Keratinocyte (primary cell): ENCODE measurements at regions not wholly inside any gene's neighbourhood (a gene's known extent, or its start where the extent isn't known, plus 50 kb on each side); places are given as distances from the start of the nearest gene placed in this dataset.
A peak's percentile ranks its signal among the peaks of the same experiment; 100 is the strongest.

Experiments used
- DNase-seq: peaks from one replicate; pipeline ENCODE4 v3.0.0-alpha.2; 2011; ENCODE audit warnings: low read depth, missing footprints, low spot score
- FAIRE-seq: peaks from 2 replicates; lab custom pipeline; 2011; peaks lifted over from hg19 to GRCh38; lab: Jason Lieb, UNC
- H2AFZ ChIP-seq: 2 replicates; pipeline ENCODE4 v1.6.0; 2012; ENCODE audit warnings: low read length, control low read depth, inconsistent platforms; ENCODE audit not compliant: control insufficient read depth
- H3K27ac ChIP-seq: 2 replicates; pipeline ENCODE4 v1.5.1; 2011; ENCODE audit warnings: low read length; ENCODE audit not compliant: control insufficient read depth, insufficient read depth
- H3K27me3 ChIP-seq: 3 replicates; pipeline ENCODE4 v1.6.0; 2011; ENCODE audit warnings: low read length; ENCODE audit not compliant: control insufficient read depth, insufficient read depth; ENCODE audit errors: extremely low read depth
- H3K36me3 ChIP-seq, 2 experiments: 2 replicates in 1 of 2; 3 replicates in 1 of 2; pipeline ENCODE4 v1.5.1; 2011; ENCODE audit warnings: low read length in 2 of 2, mild to moderate bottlenecking in 1 of 2; ENCODE audit not compliant: control insufficient read depth in 2 of 2, insufficient read depth in 2 of 2; ENCODE audit errors: extremely low read depth in 1 of 2
- H3K4me1 ChIP-seq: 3 replicates; pipeline ENCODE4 v1.5.1; 2011; ENCODE audit warnings: low read length; ENCODE audit not compliant: control insufficient read depth, insufficient read depth; ENCODE audit errors: extremely low read depth
- H3K4me2 ChIP-seq: 3 replicates; pipeline ENCODE4 v1.6.0; 2011; ENCODE audit warnings: low read depth, low read length; ENCODE audit not compliant: control insufficient read depth, insufficient read depth; ENCODE audit errors: extremely low read depth
- H3K4me3 ChIP-seq, 3 experiments: fragments of 200-600 bp in 1 of 3; sonication (generic) in 1 of 3; 2 replicates in 2 of 3; 3 replicates in 1 of 3; pipeline ENCODE4 v1.5.1; 2011 to 2016; ENCODE audit warnings: low read length in 3 of 3, mild to moderate bottlenecking in 3 of 3, control low read depth in 2 of 3, inconsistent platforms in 1 of 3, low read depth in 1 of 3, mixed read lengths in 1 of 3, mixed run types in 1 of 3, moderate library complexity in 1 of 3; ENCODE audit not compliant: control insufficient read depth in 2 of 3, insufficient read depth in 2 of 3; ENCODE audit errors: extremely low read depth in 1 of 3
- H3K79me2 ChIP-seq: 2 replicates; pipeline ENCODE4 v1.6.0; 2012; ENCODE audit warnings: low read length; ENCODE audit not compliant: control insufficient read depth, insufficient read depth
- H3K9ac ChIP-seq: 3 replicates; pipeline ENCODE4 v1.6.0; 2011; ENCODE audit warnings: low read length; ENCODE audit not compliant: control insufficient read depth, insufficient read depth; ENCODE audit errors: extremely low read depth
- H3K9me1 ChIP-seq: 3 replicates; pipeline ENCODE4 v1.6.0; 2011; ENCODE audit warnings: low read length; ENCODE audit not compliant: control insufficient read depth, insufficient read depth; ENCODE audit errors: extremely low read depth
- H3K9me3 ChIP-seq: 2 replicates; pipeline ENCODE4 v1.5.1; 2012; ENCODE audit warnings: low read depth, low read length; ENCODE audit not compliant: control insufficient read depth
- H4K20me1 ChIP-seq: 3 replicates; pipeline ENCODE4 v1.6.0; 2011; ENCODE audit warnings: low read length; ENCODE audit not compliant: control insufficient read depth, insufficient read depth; ENCODE audit errors: extremely low read depth
- EZH2 ChIP-seq: IDR thresholded peaks from one replicate; pipeline ENCODE4 v1.6.1; 2012; ENCODE audit warnings: inconsistent platforms, mild to moderate bottlenecking, low read length, moderate library complexity
- dilution Hi-C: fragments of 300-500 bp; cut with MboI; formaldehyde crosslinking; loops from one replicate; pipeline ENCODE4 v1.7.0; 2020; ENCODE audit warnings: low sequenced_read_pairs; ENCODE audit not compliant: extremely low pct_ligation_motif_present
- TF ChIP-seq, protein P1 (sequence below), 3 experiments: IDR thresholded peaks in 1 of 3; conservative IDR thresholded peaks in 1 of 3; optimal IDR thresholded peaks in 1 of 3; 2 replicates in 2 of 3; 3 replicates in 1 of 3; pipeline versions ENCODE3 to v1.5.1; 2011; ENCODE audit warnings: low read length in 3 of 3, mild to moderate bottlenecking in 3 of 3, moderate library complexity in 2 of 3, control low read depth in 1 of 3, inconsistent platforms in 1 of 3; ENCODE audit not compliant: insufficient read depth in 2 of 3; ENCODE audit errors: extremely low read depth in 1 of 3

DNA sequence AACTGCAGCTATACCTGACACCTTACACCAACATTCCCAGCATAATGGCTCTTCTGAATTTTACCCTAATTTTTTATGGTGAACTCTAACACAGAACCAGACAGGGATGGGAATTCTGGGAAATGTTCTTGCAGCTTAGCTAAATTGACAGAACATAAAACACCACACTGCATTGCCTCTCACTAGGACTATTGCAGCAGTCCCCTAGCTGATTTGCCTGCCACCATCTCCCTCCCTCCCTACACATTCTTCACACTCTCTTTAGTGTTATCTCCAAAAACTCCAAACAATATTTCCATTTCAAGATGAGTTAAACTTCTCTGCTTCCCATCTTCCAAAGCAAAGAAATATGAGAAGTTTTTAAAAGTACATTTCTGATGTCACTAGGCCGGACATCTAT, 733.9 kb upstream of the INTU start:
- Histone ChIP-seq H3K36me3 (no peaks in the 10 kb centered on the region), H3K79me2 (no peaks in the 10 kb centered on the region), H3K9me3 (peaks cover 4% of the 10 kb centered on the region), H3K27ac (no peak overlapping the region), H3K4me2 (no peak overlapping the region), H3K9me1 (no peaks in the 10 kb centered on the region), H3K27me3 (no peaks in the 10 kb centered on the region), H3K4me3 (no peak overlapping the region), H2AFZ (no peak overlapping the region), H4K20me1 (no peaks in the 10 kb centered on the region), H3K4me1 (peaks cover 6% of the 10 kb centered on the region), H3K9ac (no peak overlapping the region)
- FAIRE-seq (no peak), DNase-seq (no peak)
- dilution Hi-C loops = no loop called here
- no peak for TF ChIP-seq EZH2
- TF ChIP-seq, protein P1, sequence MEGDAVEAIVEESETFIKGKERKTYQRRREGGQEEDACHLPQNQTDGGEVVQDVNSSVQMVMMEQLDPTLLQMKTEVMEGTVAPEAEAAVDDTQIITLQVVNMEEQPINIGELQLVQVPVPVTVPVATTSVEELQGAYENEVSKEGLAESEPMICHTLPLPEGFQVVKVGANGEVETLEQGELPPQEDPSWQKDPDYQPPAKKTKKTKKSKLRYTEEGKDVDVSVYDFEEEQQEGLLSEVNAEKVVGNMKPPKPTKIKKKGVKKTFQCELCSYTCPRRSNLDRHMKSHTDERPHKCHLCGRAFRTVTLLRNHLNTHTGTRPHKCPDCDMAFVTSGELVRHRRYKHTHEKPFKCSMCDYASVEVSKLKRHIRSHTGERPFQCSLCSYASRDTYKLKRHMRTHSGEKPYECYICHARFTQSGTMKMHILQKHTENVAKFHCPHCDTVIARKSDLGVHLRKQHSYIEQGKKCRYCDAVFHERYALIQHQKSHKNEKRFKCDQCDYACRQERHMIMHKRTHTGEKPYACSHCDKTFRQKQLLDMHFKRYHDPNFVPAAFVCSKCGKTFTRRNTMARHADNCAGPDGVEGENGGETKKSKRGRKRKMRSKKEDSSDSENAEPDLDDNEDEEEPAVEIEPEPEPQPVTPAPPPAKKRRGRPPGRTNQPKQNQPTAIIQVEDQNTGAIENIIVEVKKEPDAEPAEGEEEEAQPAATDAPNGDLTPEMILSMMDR (optimal IDR thresholded peaks at IDR 0.05 in 1 of 3, IDR thresholded peaks at IDR 0.05 in 1 of 3, conservative IDR thresholded peaks at IDR 0.05 in 1 of 3; ENCODE audit: extremely low read depth in 1 of 3, insufficient read depth in 2 of 3, low read length in 3 of 3) = no peak

DNA sequence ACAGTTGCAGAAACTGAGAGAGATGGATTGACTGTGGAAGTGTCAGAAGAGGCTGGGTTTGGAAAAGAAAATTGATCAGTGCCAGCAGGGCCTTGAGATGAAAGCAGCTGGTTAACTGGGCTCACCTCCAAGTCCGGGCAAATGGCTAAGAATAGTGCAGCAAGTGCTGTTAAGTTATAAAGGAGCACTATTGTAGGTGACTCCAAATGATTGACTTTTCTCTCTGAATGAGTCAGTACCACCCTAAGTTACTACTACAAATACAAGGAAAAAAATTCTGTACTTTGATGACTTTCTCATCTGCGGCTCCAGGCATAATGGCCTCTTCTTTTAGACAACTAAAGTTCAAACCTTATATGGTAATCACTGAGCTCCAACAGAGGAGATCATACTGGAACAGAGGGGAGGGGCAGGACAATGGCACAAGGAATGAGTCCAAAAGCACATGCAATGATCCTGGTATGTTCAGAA, 733.4 kb upstream of the INTU start:
- TF ChIP-seq, protein P1 (optimal IDR thresholded peaks at IDR 0.05 in 1 of 3, IDR thresholded peaks at IDR 0.05 in 1 of 3, conservative IDR thresholded peaks at IDR 0.05 in 1 of 3; ENCODE audit: extremely low read depth in 1 of 3, insufficient read depth in 2 of 3, low read length in 3 of 3) = no peak

More for the DNA sequence above, 733.4 kb upstream of the INTU start:
- FAIRE-seq (no peak), DNase-seq (peak; percentile 11)
- dilution Hi-C loops = no loop called here
- no peaks in the 10 kb centered on the region for H3K79me2 ChIP-seq
- H3K9me1 ChIP-seq = no peaks in the 10 kb centered on the region
- H3K9ac ChIP-seq = no peak overlapping the region
- H2AFZ ChIP-seq = no peak overlapping the region
- H3K4me3 ChIP-seq = no peak overlapping the region
- no peaks in the 10 kb centered on the region for H3K27me3 ChIP-seq
- peaks cover 6% of the 10 kb centered on the region for H3K4me1 ChIP-seq
- no peaks in the 10 kb centered on the region for H4K20me1 ChIP-seq
- peaks cover 4% of the 10 kb centered on the region for H3K9me3 ChIP-seq
- no peak overlapping the region for H3K4me2 ChIP-seq
- no peaks in the 10 kb centered on the region for H3K36me3 ChIP-seq
- no peak overlapping the region for H3K27ac ChIP-seq
